HCT116 (cell line): ENCODE measurements at regions not wholly inside any gene's neighbourhood (a gene's known extent, or its start where the extent isn't known, plus 50 kb on each side); places are given as distances from the start of the nearest gene placed in this dataset.

Source experiments
- ATAC-seq: fragments of 200-7000 bp; cut with Tn5 transposase; 2 replicates; pipeline ENCODE4 v1.9.1; 2020; ENCODE audit warnings: mild to moderate bottlenecking, moderate library complexity
- BruUV-seq: library from RNA; stranded (reverse); fragments of 400-500 nt; replicated peaks from 2 replicates; lab custom pipeline; 2021; lab: Mats Ljungman, UMichigan
- CTCF ChIA-PET: fragments of 300-600 bp; sonication (Branson Sonifier 250); formaldehyde crosslinking; loops from one replicate; lab custom pipeline; 2021; ENCODE audit warnings: antibody characterized with exemption; lab: Charles Lee
- POLR2A ChIA-PET: fragments of 300-600, 350-600 bp; sonication (Branson Sonifier 250); formaldehyde crosslinking; loops from one replicate; lab custom pipeline; 2021; ENCODE audit warnings: antibody characterized with exemption; lab: Charles Lee
- RAD21 ChIA-PET, 2 experiments: fragments of 300-600 bp; sonication (Branson Sonifier 250); formaldehyde crosslinking; loops; one replicate each; lab custom pipeline; 2023; ENCODE audit warnings: low total read pairs in 2 of 2; ENCODE audit not compliant: uncharacterized antibody in 2 of 2, unreplicated experiment in 2 of 2, low non-redundant PET in 1 of 2; lab: Charles Lee
- DNase-seq: peaks from one replicate; pipeline ENCODE4 v3.0.0-alpha.2; 2010; ENCODE audit warnings: low read depth, low spot score
- H2AFZ ChIP-seq: fragments of 200-600 bp; shearing (Covaris generic), sonication (generic); 2 replicates; pipeline ENCODE4 v1.6.1; 2017; ENCODE audit warnings: low read depth, mixed run types, mixed read lengths, antibody characterized with exemption, low read length; ENCODE audit not compliant: poor library complexity, severe bottlenecking
- H3K27ac ChIP-seq: 2 replicates; pipeline ENCODE4 v1.5.1; 2012; ENCODE audit warnings: low read depth, low read length
- H3K27me3 ChIP-seq: fragments of 200-600 bp; sonication (generic); 2 replicates; pipeline ENCODE4 v1.6.1; 2016; ENCODE audit warnings: mixed run types, low read length, mixed read lengths; ENCODE audit not compliant: insufficient read depth
- H3K36me3 ChIP-seq, 2 experiments: fragments of 200-500 bp in 1 of 2; fragments of 200-600 bp in 1 of 2; sonication (Bioruptor generic) in 1 of 2; sonication (generic) in 1 of 2; 2 replicates each; pipeline versions ENCODE4 v1.5.1 to v1.6.1; 2014 to 2016; ENCODE audit warnings: low read length in 2 of 2, inconsistent platforms in 1 of 2, mixed read lengths in 1 of 2, mixed run types in 1 of 2; ENCODE audit not compliant: insufficient read depth in 2 of 2, control insufficient read depth in 1 of 2
- H3K4me1 ChIP-seq, 2 experiments: fragments of 200-600 bp in 1 of 2; sonication (generic) in 1 of 2; 2 replicates each; pipeline versions ENCODE4 v1.5.1 to v1.6.1; 2012 to 2017; ENCODE audit warnings: low read length in 2 of 2, inconsistent platforms in 1 of 2, mild to moderate bottlenecking in 1 of 2, mixed read lengths in 1 of 2, mixed run types in 1 of 2, moderate library complexity in 1 of 2; ENCODE audit not compliant: insufficient read depth in 2 of 2, control insufficient read depth in 1 of 2
- H3K4me2 ChIP-seq: fragments of 200-600 bp; sonication (generic); 2 replicates; pipeline ENCODE4 v1.6.1; 2017; ENCODE audit warnings: mixed run types, low read length, mixed read lengths
- H3K4me3 ChIP-seq, 2 experiments: fragments of 200-600 bp in 1 of 2; sonication (generic) in 1 of 2; replicated peaks in 1 of 2; 2 replicates each; pipeline ENCODE4 v1.5.1; 2011 to 2016; ENCODE audit warnings: low read length in 2 of 2, control low read depth in 1 of 2, low read depth in 1 of 2, mild to moderate bottlenecking in 1 of 2, mixed read lengths in 1 of 2, mixed run types in 1 of 2
- H3K79me2 ChIP-seq: fragments of 200-600 bp; sonication (generic); 2 replicates; pipeline ENCODE4 v1.6.1; 2017; ENCODE audit warnings: mild to moderate bottlenecking, mixed run types, low read length, moderate library complexity, mixed read lengths; ENCODE audit not compliant: insufficient read depth
- H3K9ac ChIP-seq: fragments of 200-600 bp; sonication (generic); 2 replicates; pipeline ENCODE4 v1.6.1; 2016; ENCODE audit warnings: low read length, mixed read lengths
- H3K9me2 ChIP-seq: fragments of 200-600 bp; sonication (generic), shearing (Covaris generic); 2 replicates; pipeline ENCODE4 v1.6.1; 2017; ENCODE audit warnings: mixed run types, mild to moderate bottlenecking, moderate library complexity; ENCODE audit not compliant: insufficient read depth
- H3K9me3 ChIP-seq, 2 experiments: fragments of 200-500 bp in 1 of 2; fragments of 200-600 bp in 1 of 2; sonication (Bioruptor generic) in 1 of 2; sonication (generic) in 1 of 2; 2 replicates each; pipeline ENCODE4 v1.6.1; 2014 to 2017; ENCODE audit warnings: low read length in 2 of 2, mixed read lengths in 2 of 2, inconsistent platforms in 1 of 2, low read depth in 1 of 2, mild to moderate bottlenecking in 1 of 2, mixed run types in 1 of 2, moderate library complexity in 1 of 2; ENCODE audit not compliant: control insufficient read depth in 1 of 2, insufficient read depth in 1 of 2
- H4K20me1 ChIP-seq: fragments of 200-600 bp; sonication (generic), shearing (Covaris generic); 2 replicates; pipeline ENCODE4 v1.6.1; 2017; ENCODE audit warnings: mixed run types, mild to moderate bottlenecking, moderate library complexity; ENCODE audit not compliant: insufficient read depth
- CBX3 ChIP-seq: IDR thresholded peaks from 2 replicates; pipeline ENCODE4 v1.6.1; 2012; ENCODE audit warnings: low read depth
- CEBPB ChIP-seq: IDR thresholded peaks from 2 replicates; pipeline ENCODE4 v1.6.1; 2012; ENCODE audit warnings: low read depth
- EGR1 ChIP-seq: IDR thresholded peaks from 2 replicates; pipeline ENCODE4 v1.6.1; 2012; ENCODE audit warnings: low read depth
- EZH2 ChIP-seq: fragments of 200-600 bp; sonication (generic); IDR thresholded peaks from 2 replicates; pipeline ENCODE4 v1.6.1; 2017; ENCODE audit warnings: antibody characterized with exemption, mixed run types
- FOSL1 ChIP-seq: IDR thresholded peaks from 2 replicates; pipeline ENCODE4 v1.6.1; 2012; ENCODE audit warnings: low read depth
- POLR2A ChIP-seq: IDR thresholded peaks from 2 replicates; pipeline ENCODE4 v1.7.0; 2011; ENCODE audit warnings: borderline replicate concordance; ENCODE audit not compliant: insufficient read depth, insufficient read length; ENCODE audit errors: extremely low read depth
- POLR2AphosphoS5 ChIP-seq: IDR thresholded peaks from 2 replicates; pipeline ENCODE4 v1.6.1; 2011; ENCODE audit warnings: mild to moderate bottlenecking, low read depth, low read length, moderate library complexity
- SRF ChIP-seq: IDR thresholded peaks from 2 replicates; pipeline ENCODE4 v1.6.1; 2012; ENCODE audit warnings: low read depth
- TCF7L2 ChIP-seq: IDR thresholded peaks from 2 replicates; pipeline ENCODE4 v1.7.0; 2011; ENCODE audit warnings: borderline replicate concordance, inconsistent platforms; ENCODE audit not compliant: insufficient read depth, insufficient read length; ENCODE audit errors: extremely low read depth
- ZNF274 ChIP-seq: fragments of 200-500 bp; sonication (Bioruptor generic); IDR thresholded peaks from 2 replicates; pipeline ENCODE4 v1.6.1; 2014; ENCODE audit warnings: mild to moderate bottlenecking, low read depth, low read length, inconsistent platforms
- intact Hi-C: fragments of 100-400 bp; cut with micrococcal nuclease; formaldehyde crosslinking; loops from 2 replicates; pipeline ENCODE4 v1.10.0; 2022
- TF ChIP-seq, protein P1 (sequence below): IDR thresholded peaks from 2 replicates; pipeline ENCODE4 v1.6.1; 2012; ENCODE audit warnings: low read depth
- TF ChIP-seq, protein P2 (sequence below): IDR thresholded peaks from 2 replicates; pipeline ENCODE4 v1.6.1; 2012

DNA sequence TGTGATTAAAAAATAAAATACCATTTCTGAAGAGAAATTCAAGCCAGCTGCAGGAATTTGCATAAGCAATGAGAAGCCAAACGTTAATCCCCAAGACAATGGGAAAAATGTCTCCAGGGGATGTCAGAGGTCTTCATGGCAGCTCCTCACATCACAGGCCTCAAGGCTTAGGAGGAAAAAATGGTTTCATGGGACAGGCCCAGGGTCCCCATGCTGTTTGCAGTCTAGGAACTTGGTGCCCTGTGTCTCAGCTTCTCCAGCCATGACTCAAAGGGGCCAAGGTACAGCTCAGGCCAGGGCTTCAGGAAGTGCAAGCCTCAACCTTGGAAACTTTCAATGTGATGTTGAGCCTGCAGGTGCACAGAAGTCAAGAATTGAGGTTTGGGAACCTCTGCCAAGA is 1428.4 kb upstream of the CDH2 start:
- Histone ChIP-seq H3K9me2 (no peaks in the 10 kb centered on the region; the same call in 1 of the 2 replicates), H3K4me1 (no peaks in the 10 kb centered on the region), H2AFZ (no peak overlapping the region), H3K27ac (no peak overlapping the region), H3K9me3 (peaks cover 0 to 4% of the 10 kb centered on the region in 2 experiments; a peak in 2 of 4 replicates), H3K36me3 (no peaks in the 10 kb centered on the region), H3K4me2 (no peak overlapping the region), H3K79me2 (no peaks in the 10 kb centered on the region), H3K4me3 (no peak overlapping the region), H3K27me3 (no peaks in the 10 kb centered on the region), H4K20me1 (no peaks in the 10 kb centered on the region), H3K9ac (no peak overlapping the region)
- ChIA-PET CTCF (no interaction called here), POLR2A (no interaction called here), RAD21 (no interaction called here)
- DNase-seq (no peak), ATAC-seq (no peak)
- intact Hi-C loops, result no loop called here
- BruUV-seq, result no TSS peak
- TF ChIP-seq ZNF274, result no peak
- TF ChIP-seq, protein P1, sequence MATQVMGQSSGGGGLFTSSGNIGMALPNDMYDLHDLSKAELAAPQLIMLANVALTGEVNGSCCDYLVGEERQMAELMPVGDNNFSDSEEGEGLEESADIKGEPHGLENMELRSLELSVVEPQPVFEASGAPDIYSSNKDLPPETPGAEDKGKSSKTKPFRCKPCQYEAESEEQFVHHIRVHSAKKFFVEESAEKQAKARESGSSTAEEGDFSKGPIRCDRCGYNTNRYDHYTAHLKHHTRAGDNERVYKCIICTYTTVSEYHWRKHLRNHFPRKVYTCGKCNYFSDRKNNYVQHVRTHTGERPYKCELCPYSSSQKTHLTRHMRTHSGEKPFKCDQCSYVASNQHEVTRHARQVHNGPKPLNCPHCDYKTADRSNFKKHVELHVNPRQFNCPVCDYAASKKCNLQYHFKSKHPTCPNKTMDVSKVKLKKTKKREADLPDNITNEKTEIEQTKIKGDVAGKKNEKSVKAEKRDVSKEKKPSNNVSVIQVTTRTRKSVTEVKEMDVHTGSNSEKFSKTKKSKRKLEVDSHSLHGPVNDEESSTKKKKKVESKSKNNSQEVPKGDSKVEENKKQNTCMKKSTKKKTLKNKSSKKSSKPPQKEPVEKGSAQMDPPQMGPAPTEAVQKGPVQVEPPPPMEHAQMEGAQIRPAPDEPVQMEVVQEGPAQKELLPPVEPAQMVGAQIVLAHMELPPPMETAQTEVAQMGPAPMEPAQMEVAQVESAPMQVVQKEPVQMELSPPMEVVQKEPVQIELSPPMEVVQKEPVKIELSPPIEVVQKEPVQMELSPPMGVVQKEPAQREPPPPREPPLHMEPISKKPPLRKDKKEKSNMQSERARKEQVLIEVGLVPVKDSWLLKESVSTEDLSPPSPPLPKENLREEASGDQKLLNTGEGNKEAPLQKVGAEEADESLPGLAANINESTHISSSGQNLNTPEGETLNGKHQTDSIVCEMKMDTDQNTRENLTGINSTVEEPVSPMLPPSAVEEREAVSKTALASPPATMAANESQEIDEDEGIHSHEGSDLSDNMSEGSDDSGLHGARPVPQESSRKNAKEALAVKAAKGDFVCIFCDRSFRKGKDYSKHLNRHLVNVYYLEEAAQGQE, result no peak

DNA sequence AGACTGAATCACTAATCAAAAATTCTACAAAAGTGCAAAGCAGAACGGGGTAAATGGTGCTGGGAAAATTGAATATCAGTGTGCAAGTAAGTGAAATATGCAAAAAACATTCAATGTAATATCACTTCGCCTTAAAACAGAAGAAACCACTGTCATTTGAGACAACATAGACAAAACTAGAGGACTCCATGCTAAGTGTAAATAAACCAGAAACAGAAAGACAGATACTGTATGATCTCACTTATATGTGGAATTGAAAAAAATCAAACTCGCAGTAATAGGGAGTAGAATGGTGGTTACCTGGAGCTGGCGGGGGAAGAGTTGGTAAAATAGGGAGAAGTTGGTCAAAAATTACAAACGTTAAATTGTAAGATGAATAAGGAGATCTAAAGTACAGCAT is 1420.0 kb upstream of the CDH2 start:
- H3K27ac ChIP-seq, result no peak overlapping the region
- DNase-seq (no peak), ATAC-seq (no peak)
- H3K4me1 ChIP-seq, result no peaks in the 10 kb centered on the region
- intact Hi-C loops, result no loop called here
- no peaks in the 10 kb centered on the region for H4K20me1 ChIP-seq
- H3K27me3 ChIP-seq, result no peaks in the 10 kb centered on the region
- H3K79me2 ChIP-seq, result no peaks in the 10 kb centered on the region
- no peaks in the 10 kb centered on the region for H3K9me2 ChIP-seq
- RAD21 ChIA-PET, result no interaction called here
- no peaks in the 10 kb centered on the region for H3K9me3 ChIP-seq
- BruUV-seq, result no TSS peak
- POLR2A ChIA-PET, result no interaction called here
- no peak overlapping the region for H3K4me2 ChIP-seq
- H3K9ac ChIP-seq, result no peak overlapping the region
- no peak overlapping the region for H2AFZ ChIP-seq
- no peaks in the 10 kb centered on the region for H3K36me3 ChIP-seq
- H3K4me3 ChIP-seq, result no peak overlapping the region
- CTCF ChIA-PET, result no interaction called here
- TF ChIP-seq, protein P2, sequence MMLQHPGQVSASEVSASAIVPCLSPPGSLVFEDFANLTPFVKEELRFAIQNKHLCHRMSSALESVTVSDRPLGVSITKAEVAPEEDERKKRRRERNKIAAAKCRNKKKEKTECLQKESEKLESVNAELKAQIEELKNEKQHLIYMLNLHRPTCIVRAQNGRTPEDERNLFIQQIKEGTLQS, result no peak
- TF ChIP-seq SRF (no peak), POLR2AphosphoS5 (no peak), TCF7L2 (no peak), CBX3 (no peak), EZH2 (no peak), ZNF274 (no peak), FOSL1 (no peak), EGR1 (no peak), CEBPB (no peak), POLR2A (no peak)
- TF ChIP-seq, protein P1, result no peak
